ENCODE measurements at regions not wholly inside any gene's neighbourhood (a gene's known extent, or its start where the extent isn't known, plus 50 kb on each side); places are given as distances from the start of the nearest gene placed in this dataset.

DNA sequence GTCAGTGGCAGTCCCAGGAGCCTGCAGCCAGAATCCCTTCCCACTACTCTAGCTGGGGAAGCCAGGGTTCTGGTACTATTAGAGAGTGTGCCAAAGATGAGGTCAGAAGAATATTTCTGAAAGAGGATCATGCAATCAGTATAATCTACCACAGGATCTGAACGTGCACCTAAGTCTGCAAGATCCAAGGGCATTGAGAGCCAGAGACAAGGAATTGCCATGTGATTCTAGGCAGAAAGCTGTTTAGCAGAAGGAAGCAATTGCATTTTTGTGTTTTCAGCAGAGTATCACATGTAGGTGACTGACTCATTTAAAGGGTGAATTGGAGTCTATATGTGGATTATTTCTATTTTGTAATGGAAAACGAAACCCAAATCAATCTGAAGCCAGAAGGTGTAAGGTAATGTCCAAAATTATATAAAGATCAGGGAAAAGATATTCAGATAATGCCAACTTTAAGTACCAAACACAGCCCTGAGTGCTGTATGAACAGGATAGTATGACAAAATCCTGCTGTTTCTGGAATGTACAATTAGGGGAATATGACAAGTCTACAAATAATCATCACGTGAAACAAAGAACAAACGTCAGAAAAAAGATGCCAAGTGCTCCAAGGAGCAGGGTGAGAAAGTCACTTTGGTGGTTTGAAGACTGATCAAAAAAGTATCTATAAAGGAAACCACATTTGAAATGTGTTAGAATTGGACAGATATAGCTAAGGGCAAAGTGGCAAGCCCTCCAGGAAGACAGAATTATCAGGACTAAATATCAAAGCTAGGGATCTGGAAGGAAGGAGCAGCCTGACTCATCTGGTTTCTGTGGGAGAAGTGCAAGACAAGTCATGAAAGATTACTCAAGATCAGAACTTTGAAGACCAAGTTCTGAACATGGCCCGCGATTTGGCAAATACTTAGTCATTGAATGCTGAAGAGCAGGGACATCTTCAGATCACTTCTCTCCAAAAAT, 1036.6 kb downstream of the NTRK3 start:
- TF ChIP-seq, protein P1, sequence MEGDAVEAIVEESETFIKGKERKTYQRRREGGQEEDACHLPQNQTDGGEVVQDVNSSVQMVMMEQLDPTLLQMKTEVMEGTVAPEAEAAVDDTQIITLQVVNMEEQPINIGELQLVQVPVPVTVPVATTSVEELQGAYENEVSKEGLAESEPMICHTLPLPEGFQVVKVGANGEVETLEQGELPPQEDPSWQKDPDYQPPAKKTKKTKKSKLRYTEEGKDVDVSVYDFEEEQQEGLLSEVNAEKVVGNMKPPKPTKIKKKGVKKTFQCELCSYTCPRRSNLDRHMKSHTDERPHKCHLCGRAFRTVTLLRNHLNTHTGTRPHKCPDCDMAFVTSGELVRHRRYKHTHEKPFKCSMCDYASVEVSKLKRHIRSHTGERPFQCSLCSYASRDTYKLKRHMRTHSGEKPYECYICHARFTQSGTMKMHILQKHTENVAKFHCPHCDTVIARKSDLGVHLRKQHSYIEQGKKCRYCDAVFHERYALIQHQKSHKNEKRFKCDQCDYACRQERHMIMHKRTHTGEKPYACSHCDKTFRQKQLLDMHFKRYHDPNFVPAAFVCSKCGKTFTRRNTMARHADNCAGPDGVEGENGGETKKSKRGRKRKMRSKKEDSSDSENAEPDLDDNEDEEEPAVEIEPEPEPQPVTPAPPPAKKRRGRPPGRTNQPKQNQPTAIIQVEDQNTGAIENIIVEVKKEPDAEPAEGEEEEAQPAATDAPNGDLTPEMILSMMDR (conservative IDR thresholded peaks at IDR 0.05; ENCODE audit: low read depth, low read length): no peak
- TF ChIP-seq CEBPB (IDR thresholded peaks at IDR 0.05; ENCODE audit: low read depth, low read length): no peak
- TF ChIP-seq POLR2A (IDR thresholded peaks at IDR 0.05; ENCODE audit: low read depth, low read length): no peak
- TF ChIP-seq RFX5 (IDR thresholded peaks at IDR 0.05; ENCODE audit: low read depth, low read length): no peak
- TF ChIP-seq BHLHE40 (IDR thresholded peaks at IDR 0.05; ENCODE audit: low read depth, low read length): no peak
- TF ChIP-seq SMC3 (IDR thresholded peaks at IDR 0.05; ENCODE audit: low read depth, low read length): no peak
- TF ChIP-seq, protein P2, sequence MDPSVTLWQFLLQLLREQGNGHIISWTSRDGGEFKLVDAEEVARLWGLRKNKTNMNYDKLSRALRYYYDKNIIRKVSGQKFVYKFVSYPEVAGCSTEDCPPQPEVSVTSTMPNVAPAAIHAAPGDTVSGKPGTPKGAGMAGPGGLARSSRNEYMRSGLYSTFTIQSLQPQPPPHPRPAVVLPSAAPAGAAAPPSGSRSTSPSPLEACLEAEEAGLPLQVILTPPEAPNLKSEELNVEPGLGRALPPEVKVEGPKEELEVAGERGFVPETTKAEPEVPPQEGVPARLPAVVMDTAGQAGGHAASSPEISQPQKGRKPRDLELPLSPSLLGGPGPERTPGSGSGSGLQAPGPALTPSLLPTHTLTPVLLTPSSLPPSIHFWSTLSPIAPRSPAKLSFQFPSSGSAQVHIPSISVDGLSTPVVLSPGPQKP (IDR thresholded peaks at IDR 0.05; ENCODE audit: borderline replicate concordance, low read depth, low read length): no peak
- no peak for TF ChIP-seq RAD21 (IDR thresholded peaks at IDR 0.05; ENCODE audit: low read length)
- TF ChIP-seq, protein P3, sequence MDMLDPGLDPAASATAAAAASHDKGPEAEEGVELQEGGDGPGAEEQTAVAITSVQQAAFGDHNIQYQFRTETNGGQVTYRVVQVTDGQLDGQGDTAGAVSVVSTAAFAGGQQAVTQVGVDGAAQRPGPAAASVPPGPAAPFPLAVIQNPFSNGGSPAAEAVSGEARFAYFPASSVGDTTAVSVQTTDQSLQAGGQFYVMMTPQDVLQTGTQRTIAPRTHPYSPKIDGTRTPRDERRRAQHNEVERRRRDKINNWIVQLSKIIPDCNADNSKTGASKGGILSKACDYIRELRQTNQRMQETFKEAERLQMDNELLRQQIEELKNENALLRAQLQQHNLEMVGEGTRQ (IDR thresholded peaks at IDR 0.05; ENCODE audit: low read depth, low read length): no peak
- no peak for TF ChIP-seq MAFK (IDR thresholded peaks at IDR 0.05; ENCODE audit: low read depth, low read length)
- TF ChIP-seq MXI1 (IDR thresholded peaks at IDR 0.05; ENCODE audit: borderline replicate concordance, low read depth, low read length): no peak
- no peak for TF ChIP-seq RCOR1 (IDR thresholded peaks at IDR 0.05; ENCODE audit: insufficient replicate concordance, low read length)
